UCSD-AML1 (cell line): ENCODE measurements at regions not wholly inside any gene's neighbourhood (a gene's known extent, or its start where the extent isn't known, plus 50 kb on each side); places are given as distances from the start of the nearest gene placed in this dataset.

Experiments used
- DNase-seq: peaks from one replicate; lab custom pipeline; 2025; ENCODE audit not compliant: unreplicated experiment; lab: John Stamatoyannopoulos, UW

- DNase-seq = no peak
These were observed 62.1 kb upstream of the CPEB4 start for GRCh38 chr5:173826086-173826427.

DNA sequence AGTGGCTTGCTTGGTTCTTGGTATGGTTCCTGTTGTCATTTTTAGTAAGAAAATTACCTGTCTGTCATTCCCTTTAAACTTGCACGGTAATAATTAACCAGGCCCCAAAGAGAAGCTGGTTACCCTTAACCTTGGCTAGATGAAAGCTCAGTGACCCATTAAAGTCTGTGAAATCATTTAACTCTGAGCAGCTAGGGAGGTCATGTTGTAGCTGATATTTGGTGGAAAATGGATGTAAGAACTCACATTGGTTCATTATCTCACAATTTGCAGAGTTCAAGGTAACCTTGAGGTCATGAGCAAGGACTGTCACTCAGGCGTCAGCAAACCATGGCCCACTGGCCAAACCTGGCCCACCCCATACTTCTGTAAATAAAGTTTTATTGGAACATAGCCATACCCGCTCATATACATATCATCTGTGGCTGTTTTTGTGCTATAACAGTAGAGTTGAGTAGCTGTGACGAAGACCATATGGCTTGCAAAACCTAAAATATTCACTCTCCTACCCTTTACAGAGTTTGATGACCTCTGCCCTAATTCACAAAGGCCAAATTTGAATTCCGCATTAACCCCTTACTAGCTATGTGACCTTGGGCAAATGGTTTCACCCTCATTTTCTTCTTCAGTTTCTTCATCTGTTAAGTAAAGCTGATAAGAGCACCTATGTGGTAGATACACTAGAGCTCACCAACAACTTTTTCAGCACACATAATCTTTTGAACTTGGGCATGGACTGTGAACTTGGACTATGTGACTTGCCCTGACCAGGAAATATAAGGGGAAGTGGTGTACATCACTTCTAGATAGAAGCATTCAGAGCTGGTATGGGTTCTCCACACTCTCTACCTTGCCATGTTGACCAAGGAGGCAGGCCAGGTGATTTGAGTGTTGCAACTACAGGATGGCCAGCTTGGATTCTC is 61.5 kb upstream of the CPEB4 start:
- DNase-seq = no peak

- DNase-seq = no peak
These were observed 59.2 kb upstream of the CPEB4 start for GRCh38 chr5:173828952-173829351.

DNA sequence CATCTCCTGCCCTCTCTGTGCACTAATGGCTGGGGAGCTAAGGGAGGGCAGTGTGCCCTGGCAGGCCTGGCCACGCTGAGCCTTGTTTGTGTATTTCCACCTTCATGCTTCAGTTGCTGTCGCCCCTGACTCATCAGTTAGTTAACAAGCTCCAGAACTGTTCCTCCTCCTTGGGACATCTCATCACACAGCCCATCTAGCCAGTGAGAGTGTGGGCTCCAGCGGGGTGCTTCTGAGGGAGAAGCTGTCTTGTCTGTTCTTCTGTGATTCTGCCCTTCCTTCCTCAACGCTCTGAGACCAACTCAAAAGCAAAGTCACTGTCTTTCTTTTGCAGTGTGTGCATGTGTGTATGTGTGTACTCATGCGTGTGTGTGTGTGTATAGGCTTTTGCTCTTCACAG is 58.3 kb upstream of the CPEB4 start:
- no peak for DNase-seq

- no peak for DNase-seq
These were observed 57.7 kb upstream of the CPEB4 start for GRCh38 chr5:173830421-173830820.

DNA sequence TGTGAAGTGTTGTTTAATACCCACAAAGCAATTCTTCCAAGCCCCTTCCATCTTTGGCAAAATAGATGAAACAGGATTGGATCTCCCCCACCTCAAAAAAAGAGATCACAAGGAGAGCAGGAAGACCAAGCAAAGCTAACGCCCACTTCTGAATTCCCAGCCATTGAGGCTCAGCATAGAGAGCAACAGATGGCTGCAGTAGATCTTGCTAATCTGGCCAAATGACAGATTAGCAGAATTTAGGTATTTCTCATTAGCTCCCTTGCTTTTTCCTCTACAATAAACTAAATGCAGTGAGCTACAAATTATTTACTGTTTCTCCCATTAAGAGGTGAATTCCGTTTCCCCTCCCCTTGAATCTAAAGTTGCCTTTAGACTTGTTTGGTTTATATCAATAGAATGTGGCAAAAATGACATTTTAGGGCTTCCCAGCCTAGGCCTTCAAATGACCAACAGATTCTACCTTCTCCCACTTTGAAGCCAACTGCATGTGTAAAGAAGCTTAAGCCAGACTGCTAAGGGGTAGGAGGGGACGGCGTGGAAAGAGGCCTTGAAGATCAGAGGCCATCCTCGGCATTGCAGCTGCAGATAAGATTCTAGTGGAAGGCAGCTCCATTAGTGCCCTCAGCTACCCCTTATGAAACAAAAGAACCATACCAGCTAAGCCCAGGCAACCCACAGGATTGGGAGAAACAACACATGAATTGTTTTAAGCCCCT is 56.8 kb upstream of the CPEB4 start:
- DNase-seq = no peak

DNA sequence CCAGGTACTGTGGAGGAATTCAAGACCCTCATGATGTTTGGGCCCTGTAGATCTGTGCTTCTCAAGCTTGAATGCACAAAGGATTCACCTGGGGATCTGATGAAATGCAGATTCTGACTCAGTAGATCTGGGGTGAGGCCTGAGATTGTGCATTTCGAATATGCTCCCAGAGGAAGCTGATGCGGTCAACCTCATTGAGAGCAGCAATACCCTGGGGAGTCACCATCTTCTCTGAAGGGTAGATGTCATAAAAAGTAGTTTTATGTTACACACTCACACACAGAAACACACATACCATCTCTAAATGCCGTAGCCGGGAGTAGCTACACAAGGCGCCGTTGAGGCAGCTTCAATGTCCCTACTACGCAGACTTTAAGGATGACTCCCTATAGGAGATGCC is 55.8 kb upstream of the CPEB4 start:
- DNase-seq = no peak

DNA sequence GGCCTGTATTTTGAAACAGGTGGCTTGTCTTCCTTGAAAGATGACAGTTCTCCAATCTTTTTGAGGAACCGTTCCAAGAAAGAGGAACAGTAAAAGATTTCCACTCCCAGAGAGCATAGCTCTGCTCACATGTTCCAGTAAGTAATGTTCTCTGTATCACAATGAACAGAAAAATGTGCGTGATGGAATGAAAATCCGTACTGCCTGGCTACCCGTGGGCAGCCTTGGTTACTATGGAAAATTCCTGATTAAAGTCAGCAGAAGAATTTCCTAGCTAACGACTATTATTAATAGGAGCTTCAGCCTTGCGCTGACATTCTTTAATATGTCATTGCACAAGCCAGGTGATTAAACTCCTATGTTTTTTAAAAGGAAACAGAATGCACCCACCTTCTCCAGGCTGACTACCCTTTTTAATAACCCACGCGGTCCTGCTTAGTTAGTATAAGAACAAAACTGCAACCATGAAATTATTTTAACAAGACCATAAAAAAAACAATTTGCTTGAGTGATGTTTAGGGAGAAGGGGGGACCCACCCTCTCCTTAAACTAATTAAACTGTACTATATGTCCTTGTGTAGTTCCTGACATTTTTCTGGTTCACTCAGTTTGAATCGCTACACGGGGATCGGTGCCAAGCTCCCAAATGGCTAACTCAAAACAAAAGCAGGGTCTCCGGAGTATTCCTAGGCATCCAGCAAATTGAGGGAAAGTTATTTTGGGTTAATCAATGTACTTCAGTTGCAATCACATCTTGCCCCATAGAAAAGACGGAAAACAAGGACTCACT is 54.8 kb upstream of the CPEB4 start:
- DNase-seq = no peak

DNA sequence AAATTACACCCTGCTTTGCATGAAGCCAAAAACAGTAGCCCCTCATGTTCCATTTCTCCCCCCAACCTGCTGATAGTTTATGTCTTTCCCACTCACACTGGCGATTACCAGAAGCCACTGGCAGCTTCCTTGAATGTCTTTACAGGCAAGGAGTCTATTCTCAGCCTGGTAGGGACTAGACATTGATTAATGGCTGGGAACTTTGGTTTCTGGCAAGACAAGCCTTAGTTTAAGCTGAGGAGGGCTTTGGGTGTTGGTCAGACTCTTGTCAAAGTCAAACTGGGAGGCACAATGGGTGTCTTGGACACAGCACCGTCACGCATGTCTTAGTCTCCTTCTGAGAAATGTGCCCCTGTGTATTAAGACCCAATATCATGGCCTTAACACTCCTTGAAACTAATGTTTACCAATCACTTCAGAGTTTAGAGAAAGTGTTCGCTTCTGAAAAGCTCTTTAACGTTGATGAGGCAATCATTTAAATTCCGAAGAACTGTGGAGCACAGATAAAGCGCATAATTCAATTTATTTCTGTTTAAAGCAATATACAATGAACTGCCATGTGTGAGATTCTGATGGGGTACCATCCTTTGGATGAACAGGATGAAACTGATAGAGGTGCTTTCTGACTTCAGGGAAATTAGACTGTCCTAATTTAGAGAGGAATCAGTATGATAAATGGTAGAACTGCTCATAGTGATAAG is 53.9 kb upstream of the CPEB4 start:
- DNase-seq = no peak

DNA sequence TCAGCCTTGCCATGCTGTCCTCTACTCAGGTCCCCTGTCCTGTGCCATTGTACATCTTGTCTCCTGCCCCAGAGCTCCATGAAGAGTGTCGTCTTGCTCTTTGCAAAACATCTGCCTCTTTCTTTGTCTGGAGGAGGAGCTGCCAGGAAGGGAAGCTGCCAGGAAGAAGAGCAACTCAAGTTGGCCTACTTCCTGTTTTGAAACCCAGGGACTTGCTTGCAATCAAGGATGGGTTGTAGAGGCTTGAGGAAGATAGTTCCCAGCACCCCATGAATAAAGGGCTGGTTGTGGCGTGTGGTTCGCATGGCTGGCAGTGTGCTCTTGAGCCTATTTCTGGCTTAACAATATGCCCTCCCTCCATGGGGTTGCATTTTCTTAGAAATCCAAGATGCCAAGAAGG is 53.0 kb upstream of the CPEB4 start:
- no peak for DNase-seq

GRCh38 chr5:173835661-173836060 is 52.5 kb upstream of the CPEB4 start:
- no peak for DNase-seq

GRCh38 chr5:173837654-173838053 is 50.5 kb upstream of the CPEB4 start:
- no peak for DNase-seq
